Astrocyte of the hippocampus (primary cell): ENCODE measurements at regions not wholly inside any gene's neighbourhood (a gene's known extent, or its start where the extent isn't known, plus 50 kb on each side); places are given as distances from the start of the nearest gene placed in this dataset.

Source experiments
- DNase-seq: peaks from one replicate; pipeline ENCODE4 v3.0.0; 2011; ENCODE audit warnings: low read depth, low spot score

- DNase-seq, result peak; percentile 35
Observed at GRCh38 chr13:58048670-58049069, 417.1 kb downstream of the PCDH17 start.

GRCh38 chr13:58051396-58051795, 419.9 kb downstream of the PCDH17 start:
- no peak for DNase-seq

- no peak for DNase-seq
Observed at GRCh38 chr13:58051807-58052375, 420.3 kb downstream of the PCDH17 start.

- no peak for DNase-seq
Observed at GRCh38 chr13:58056426-58056825, 424.9 kb downstream of the PCDH17 start.

GRCh38 chr13:58059624-58060023, 428.1 kb downstream of the PCDH17 start:
- no peak for DNase-seq

GRCh38 chr13:58080806-58081205, 449.3 kb downstream of the PCDH17 start:
- DNase-seq, result peak; percentile 69

GRCh38 chr13:58081301-58081820, 449.8 kb downstream of the PCDH17 start:
- no peak for DNase-seq

GRCh38 chr13:58083064-58083463, 451.5 kb downstream of the PCDH17 start:
- DNase-seq, result no peak

GRCh38 chr13:58085274-58085673, 453.7 kb downstream of the PCDH17 start:
- DNase-seq, result peak; percentile 8

- peak; percentile 92 for DNase-seq
Observed at GRCh38 chr13:58085819-58086218, 454.3 kb downstream of the PCDH17 start.

- peak; percentile 9 for DNase-seq
Observed at GRCh38 chr13:58087566-58087965, 456.0 kb downstream of the PCDH17 start.

GRCh38 chr13:58093394-58093793, 461.9 kb downstream of the PCDH17 start:
- DNase-seq, result no peak

- DNase-seq, result peak; percentile 85
Observed at GRCh38 chr13:58097831-58098230, 466.3 kb downstream of the PCDH17 start.

GRCh38 chr13:58119351-58119750, 487.8 kb downstream of the PCDH17 start:
- DNase-seq, result no peak

- DNase-seq, result no peak
Observed at GRCh38 chr13:58119804-58120203, 488.3 kb downstream of the PCDH17 start.

GRCh38 chr13:58126496-58126895, 495.0 kb downstream of the PCDH17 start:
- no peak for DNase-seq

- no peak for DNase-seq
Observed at GRCh38 chr13:58134012-58134411, 502.5 kb downstream of the PCDH17 start.

GRCh38 chr13:58134525-58134924, 503.0 kb downstream of the PCDH17 start:
- DNase-seq, result no peak

GRCh38 chr13:58142952-58143351, 511.4 kb downstream of the PCDH17 start:
- no peak for DNase-seq

GRCh38 chr13:58144616-58145015, 513.1 kb downstream of the PCDH17 start:
- no peak for DNase-seq

GRCh38 chr13:58151452-58151851, 519.9 kb downstream of the PCDH17 start:
- DNase-seq, result no peak

GRCh38 chr13:58160980-58161379, 529.4 kb downstream of the PCDH17 start:
- DNase-seq, result no peak

GRCh38 chr13:58165617-58166016, 534.1 kb downstream of the PCDH17 start:
- DNase-seq, result peak; percentile 40

- no peak for DNase-seq
Observed at GRCh38 chr13:58181111-58181510, 549.6 kb downstream of the PCDH17 start.
